ENCODE measurements at regions not wholly inside any gene's neighbourhood (a gene's known extent, or its start where the extent isn't known, plus 50 kb on each side); places are given as distances from the start of the nearest gene placed in this dataset.

DNA sequence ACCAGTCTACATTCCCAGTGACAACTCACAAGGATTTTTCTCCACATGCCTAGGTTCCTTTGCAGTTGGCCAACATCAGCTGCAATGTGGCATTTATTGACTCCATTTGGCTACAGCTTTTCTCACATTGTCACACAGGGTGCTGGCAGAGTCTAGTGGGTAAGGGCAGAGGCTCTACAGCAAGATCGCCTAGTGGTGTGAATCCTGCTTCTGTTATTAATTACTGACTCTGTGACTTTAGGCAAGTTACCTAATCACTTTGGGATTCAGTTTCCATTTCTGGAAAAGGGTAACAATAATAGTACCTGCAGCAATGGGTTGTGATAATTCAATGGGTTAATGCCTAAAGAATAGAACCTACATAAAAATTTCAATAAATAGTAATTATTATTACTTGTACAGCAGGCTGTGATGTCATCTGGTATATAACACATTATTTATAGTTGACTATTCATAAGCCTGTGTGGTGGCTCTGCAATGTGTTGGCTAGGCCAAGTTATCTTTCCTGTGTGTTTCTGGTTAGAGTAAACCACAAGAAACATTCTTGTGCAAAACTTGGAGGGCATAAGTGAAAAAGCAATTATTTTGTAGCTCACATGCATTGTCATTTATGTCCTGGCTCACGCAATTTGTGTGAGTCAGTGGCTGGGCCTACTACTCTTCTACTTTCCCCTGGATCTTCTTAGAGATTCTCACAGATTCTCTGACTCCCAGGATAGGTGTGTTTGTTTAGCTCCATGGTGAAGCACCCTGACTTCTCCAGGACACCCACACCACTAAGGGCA lies 59.5 kb downstream of the PTGS2 start:
- peak; percentile 36 for DNase-seq

DNA sequence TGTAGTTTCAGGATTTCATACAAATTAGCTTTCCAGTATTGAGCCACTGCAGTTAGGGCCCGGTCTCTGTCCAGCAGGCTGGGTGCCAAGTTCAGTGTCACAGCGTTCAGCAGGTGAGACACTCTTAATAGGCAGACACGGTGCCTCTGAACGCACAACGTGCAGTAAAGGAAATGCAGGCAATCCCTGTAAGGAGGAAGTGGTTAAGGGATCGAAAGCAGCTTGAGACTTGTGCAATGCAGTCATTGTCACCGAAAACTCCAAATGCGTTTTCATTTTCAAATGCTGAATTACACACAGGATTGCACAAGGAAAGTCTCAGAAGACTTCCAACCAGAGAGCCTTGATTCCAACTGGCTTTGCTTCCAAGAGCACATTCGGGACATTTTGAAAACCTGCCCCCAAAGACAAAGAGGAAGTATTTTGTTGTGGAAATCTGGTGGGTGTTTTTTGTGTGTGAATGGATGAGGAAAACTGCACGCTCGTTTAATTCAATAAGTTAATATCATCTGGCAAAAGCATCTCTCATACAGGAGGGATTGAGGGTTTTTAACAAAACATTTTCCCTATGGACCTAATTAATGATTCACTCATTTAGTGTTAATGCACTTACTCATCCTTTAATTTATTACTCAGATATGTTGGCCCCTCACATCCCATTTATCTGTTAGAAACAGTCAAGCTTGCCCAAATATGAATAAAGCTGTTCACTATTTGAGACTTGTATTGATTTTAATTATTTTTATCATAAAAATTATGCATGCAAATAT lies 61.6 kb downstream of the PTGS2 start:
- DNase-seq = peak; percentile 39

DNA sequence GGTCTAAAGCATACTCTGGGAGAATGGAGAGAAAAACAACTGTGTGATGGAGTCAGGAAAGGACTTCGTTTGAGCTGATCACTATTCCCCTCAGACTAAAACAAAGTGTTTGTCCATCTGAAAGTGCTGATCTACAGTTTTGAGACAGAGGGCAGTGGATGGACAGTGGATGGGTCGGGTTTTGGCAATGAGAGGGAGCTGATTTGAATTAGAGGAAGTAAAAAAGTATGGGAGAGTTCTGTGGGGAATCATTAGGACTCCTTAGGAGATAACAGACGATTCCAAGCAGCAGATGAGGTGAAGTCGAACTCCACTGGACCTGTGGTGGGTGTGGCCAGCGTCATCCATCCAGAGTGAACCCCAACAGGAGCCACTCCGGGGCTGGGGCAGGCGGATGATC lies 62.3 kb downstream of the PTGS2 start:
- DNase-seq = no peak

DNA sequence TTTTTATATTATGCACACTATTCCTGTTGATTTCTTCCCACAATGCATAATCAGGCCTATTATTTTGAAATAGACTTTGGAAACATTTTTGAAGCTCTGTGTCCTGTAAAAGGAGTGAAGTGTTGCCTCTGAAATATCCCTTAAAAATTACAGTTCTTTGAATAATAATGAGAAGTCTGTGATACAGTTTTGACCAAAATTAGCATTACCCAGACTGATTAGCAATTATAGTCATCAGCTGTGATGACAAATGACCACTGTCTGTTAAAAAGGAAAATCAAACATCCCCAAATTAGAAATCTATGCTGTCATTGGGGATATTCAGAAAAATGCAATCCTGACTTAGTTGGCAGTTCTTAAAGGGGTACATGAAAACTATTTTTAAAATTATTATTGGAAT lies 63.7 kb downstream of the PTGS2 start:
- no peak for DNase-seq

DNA sequence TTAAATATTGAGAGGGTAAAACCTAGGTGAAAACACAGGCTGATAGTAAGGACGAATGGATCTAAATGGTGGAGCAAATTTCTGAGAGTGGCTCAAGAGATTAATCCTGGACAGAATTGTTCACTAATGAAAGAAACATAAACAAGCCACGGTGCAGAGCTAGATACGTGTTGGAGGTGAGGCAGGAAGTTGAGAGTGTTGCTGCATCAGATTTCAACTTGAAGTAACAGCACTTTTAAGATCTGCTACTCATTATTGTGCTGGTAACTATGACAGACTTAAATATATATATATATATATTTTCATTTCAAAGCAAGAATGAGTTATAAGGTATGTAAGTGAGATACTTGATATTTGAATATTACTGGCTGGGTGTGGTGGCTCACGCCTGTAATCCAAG lies 64.9 kb downstream of the PTGS2 start:
- DNase-seq = no peak

DNA sequence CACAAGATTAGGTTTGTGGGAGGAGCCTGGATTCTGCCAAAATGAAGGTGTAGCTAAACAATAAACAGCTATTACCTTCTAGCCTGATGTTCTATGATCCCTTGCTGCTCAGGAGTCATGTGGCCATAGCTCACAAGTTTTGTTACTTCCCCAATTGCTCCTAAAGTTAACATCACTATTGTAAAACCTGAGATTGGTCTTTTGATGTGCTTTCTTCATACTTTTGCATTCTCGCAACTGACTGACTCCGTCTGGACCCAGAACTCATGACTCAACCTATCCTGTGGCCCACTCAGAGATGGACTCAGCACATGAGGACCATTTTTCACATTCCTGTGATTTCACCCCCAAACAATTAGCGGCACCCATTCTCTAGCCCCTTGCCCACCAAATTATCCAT lies 69.1 kb downstream of the PTGS2 start:
- DNase-seq = no peak

DNA sequence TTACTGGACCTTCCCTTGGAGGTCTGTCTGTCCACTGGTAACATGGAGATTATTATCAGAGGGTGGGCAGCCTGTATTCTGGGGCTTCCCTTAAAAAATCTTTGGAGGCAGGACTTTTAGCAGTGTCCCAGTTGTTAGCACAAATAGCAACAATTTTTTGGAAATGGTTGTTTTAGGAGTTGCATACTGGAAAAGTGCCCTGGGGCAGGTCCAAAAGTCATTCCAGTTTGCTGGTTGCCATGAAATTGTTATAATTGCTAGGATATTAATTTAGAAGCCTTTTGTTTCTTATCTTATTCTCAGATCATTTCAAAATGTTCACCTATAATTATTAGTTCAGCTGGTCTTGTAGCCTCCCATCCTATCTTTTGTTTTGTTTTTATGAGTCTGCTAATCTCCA lies 71.0 kb downstream of the PTGS2 start:
- DNase-seq = no peak

DNA sequence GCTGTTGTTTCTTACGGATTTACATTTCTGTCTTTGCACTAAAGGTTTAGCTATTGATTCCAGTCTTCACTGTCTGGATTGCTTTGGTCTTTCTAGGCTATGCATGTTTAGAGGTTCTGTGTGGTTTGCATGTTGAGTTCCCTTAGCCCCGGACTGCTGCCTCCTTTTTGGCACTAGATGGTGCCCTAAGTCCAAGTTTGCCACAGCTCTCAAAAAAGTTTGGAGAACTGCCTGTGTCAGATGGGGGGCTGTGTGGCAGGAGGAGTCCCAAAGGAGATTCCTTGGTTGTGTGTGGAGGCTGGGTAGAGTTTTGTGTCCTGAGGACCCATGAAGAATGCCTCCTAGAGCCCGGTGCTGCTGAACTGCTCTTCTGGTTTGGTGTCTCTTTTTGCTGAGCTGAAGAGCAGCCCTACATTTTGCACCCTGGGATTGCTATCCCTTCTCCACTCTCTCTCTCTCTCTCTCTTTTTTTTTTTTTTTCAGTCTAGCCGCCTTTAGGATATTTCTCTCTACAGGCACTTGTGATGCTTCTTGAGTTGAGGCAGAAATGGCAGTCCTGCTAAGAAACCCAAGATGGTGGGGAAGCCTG lies 74.4 kb downstream of the PTGS2 start:
- DNase-seq = no peak

DNA sequence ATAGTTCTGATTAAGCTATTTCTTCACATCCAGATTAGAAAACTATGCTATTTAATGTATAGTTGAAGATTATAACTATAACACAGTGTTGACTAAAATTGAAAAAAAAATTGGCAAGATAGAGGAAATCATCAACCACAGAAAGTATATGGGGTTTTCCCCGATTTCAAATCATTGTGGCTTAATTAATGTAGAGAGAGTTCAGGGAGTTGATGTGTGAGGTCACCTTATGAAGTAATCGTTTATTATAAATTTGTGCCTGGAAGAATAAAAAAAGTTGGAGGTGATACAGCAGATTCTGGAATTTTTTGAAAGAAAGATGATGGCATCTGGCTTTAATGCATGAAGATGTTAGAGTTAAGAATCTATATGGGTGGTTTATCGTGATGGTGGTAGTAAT lies 84.3 kb downstream of the PTGS2 start:
- DNase-seq = no peak

DNA sequence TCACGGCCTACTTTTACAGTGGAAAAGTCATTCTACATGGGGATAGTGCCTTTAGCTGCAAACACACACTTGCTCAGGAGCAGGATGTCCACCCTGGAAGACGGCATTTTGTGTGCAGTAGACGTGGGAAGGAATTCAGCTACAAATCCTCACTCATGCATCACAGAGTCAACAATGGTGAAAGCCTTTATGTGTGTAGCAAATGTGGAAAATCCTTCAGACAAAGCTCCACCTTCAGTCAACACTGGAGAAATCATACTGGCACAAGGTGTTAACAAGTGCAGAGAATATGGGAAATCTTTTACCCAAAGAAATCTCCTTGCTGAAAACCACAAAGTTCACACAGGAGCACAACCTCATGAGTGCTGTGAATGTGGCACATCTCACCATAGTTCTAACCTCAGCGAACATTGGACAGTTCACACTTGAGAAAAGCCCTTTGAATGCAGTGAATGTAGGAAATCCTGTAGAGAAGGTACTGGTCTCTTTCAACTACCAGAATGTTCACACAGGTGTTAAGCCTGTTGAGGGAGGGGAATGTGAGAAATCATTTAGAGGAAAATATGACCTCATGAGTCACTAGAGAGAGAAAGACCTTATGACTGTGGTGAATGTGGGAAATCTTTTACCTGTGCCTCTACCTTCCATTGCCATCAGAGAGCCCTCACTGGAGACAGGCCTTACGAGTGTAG lies 101.8 kb downstream of the PTGS2 start:
- DNase-seq = no peak

DNA sequence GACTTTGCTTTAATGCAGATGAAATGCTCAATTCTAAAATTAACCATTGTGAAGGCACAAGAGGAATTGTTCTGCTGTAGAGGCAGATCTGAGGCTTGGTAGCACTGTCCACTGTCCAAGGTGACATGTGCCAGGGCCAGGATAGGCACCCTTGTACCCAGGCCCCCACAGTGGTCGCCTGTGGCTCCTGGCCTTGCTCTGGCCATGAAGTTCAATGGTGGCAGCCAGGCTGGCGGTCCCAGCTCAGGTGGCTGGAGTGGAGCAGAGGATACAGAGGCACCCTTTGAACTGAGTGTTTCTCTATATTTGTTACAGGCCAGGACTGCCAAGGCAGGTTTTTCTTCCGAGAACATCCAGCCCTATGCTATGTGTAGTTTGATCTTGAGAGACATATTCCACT lies 102.6 kb downstream of the PTGS2 start:
- DNase-seq = no peak

DNA sequence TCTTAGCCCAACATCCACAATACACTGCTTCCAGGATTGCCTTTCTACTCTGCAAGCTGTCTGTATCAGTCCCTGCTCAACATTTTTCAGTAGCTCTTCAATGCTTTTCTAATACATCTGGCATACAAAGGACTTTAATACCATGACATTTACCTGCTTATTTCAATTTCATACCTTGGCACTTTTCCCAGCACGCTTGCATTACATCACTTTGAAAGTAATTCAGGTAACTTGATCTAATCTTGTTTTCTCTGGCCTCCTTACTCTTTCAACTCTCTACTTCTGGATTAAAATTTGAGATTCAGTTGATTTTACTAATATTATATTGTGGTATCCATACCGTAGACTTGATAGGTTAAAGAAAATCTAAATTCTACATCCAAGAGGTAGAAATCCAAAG lies 103.0 kb downstream of the PTGS2 start:
- DNase-seq = no peak

DNA sequence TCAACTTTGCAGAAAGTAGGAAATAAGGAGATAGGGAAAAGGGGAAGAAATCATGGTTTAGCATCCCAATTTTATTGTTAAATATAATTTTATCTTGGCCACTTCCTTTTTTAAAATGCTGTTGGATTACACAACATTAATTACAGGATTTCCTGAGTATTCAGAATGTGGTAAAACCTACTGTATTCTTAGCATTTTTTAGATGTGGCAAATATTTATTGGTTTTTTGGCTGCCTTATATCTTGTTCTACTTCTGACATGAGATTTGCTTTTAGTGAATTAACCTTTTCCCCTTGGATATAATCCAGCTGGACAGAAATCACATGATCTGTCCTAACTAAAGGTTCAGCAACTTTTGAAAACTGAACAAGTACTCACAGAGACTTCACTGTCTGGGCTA lies 104.9 kb downstream of the PTGS2 start:
- no peak for DNase-seq

DNA sequence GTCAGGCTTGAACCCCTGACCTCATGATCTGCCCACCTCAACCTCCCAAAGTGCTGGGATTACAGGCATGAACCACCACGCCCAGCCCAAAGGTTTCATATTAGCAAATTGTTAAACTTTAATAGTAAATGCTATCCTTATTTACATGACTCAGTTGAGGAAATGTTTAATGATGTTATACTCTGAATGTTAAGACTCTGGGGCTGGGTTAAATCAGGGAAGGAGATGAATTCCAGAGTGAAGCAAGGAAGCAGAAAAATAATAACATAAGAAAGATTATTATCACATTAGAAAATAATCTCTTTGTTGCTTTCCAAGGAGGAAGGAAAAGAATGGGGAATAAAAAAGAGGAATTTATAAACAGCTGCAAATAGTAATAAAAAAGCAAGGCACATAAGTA lies 105.3 kb downstream of the PTGS2 start:
- no peak for DNase-seq

DNA sequence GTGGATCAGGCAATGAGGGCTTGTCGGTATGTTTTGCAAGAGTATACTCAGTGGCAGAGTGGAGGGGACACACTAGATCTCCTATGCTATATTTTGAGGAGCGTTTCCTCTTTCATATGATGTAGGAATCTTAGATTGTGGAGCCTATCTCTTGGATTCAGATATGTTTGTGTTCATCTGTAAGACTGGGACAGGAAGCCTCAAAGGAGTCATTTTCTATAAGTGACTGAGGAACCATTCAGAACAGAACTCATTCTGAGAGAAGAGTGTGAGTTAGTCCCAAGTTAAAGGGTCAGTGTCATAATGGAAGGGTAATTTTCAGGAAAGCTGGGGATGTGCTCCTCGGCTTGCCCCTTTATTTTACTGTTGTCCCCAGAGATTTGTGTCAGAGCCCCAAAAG lies 107.7 kb downstream of the PTGS2 start:
- no peak for DNase-seq

DNA sequence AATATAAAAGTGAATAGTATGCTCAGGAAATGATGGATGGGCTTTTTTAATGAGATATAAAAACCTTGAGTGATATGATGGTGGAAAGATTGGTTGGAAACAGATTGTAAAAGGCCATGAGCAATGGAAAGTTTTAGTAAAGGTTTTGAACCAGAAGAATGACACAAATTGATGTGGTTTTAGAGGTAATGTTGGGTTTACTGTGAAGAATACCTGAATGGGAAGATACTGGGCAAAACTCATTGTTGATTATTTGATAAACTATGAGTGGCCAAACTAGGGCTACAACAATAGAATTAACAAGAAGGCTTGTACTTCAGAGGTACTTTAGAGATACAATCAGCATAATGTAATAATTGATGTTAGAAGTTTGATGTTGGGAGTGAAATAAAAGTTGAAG lies 108.5 kb downstream of the PTGS2 start:
- DNase-seq = no peak

DNA sequence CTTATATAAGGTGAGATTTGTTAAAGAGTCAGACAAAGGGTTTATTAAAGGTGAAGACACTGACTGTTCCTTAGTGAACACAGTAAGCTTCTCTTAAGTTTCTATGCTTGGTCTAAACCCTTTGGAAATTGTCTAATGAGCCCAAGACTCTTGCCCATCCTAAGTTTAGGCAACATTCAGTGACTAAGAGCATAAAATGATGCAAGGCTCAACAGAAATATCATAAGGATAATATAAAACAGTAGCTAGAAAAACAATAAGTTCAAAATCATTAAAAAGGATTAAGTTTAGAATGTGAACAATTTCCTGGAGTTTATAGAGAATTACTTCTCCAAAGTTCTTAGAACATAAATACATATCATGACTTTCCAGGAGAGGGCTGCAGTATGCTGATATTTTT lies 108.9 kb upstream of the PDC start:
- DNase-seq = no peak

DNA sequence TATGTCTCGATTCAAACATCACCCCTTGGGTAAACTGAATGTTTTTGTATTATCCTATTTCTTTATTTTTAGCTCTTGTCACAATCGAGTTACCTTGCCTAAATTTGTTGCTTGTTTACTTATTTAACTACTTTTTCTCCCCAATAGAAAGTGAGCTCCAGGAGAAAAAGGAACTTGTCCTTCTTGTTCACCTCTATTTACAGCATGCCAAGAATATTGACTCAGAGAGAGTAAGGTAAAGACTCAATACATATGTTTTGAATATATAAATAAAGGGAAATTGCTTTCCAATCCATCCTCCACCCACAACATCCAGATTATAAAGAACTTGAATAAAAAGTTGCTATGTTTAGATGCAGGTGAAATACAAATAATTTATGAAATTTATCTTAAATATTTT lies 107.3 kb upstream of the PDC start:
- DNase-seq = no peak

DNA sequence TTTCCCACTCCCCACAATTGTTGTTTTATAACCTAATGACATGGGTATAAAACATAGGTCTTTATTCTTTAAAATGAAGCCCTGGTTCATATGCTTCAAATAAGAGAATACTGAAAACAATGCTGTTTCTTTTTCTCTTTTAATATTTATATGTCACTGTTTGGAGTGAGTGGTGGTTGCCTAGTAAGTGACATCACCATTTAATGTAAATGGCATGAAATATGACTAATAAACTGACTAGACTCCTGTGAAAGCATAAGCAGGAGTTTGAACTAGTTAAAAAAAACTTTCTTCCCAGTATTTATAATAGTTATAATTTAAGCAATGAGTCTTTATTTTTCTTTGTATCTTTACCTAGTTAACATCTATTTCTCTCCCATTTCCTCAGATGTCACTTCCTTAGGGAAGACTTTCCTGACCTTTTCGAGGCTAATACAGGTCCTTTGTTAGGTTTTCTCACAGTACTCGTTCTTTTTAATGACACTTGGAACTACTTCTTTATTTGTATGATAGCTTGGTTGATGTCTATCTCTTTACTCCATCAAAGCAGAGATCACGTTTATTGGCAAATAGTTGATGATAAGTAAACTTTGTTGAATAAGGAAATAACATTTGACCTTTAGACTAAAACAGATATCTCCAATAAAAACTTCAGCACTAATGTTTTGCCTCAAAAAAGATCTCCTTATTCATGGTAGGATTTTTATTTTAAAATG lies 105.4 kb upstream of the PDC start:
- no peak for DNase-seq

DNA sequence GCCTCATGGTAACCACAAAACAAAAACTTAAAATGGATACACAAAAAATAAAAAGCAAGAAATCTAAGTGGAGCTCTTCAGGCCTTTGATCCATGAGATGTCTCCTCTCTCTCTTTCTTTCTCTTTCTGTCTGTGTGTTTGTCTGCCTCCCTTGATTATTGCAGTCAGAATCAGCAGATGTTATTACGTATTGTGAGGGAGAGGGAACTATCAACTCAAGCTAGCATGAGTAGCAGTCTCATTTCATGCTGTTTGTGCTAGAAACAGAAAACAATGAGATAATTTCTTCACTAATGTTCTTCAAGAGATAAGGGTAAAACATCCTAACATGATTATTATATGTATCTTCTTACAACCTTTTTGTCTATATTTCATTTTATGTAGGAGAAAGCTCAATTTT lies 103.7 kb upstream of the PDC start:
- no peak for DNase-seq

DNA sequence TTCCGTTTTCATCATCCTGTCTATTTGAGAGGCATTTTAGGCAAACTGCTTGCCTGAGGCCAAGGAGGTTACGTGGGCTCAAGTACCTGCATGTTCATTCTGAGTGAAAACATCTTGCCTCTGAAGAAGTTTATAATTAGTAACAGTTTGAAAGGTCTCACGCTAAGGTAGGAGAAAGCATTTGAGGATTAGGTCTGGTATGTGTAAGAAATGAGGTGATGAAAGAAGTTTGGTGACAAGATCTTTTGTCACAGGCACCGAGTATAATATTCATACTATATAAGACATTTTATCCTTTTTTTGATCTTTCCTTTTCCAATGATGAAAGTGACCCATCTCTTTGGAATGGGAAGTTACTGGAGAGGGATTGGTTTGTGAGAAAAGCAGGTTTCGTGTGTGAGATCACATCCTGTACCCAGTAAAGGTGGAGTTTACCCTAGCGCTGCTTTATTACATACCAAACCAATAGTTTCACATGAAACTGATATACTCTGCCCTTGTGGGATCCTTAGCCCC lies 98.7 kb upstream of the PDC start:
- DNase-seq = no peak

DNA sequence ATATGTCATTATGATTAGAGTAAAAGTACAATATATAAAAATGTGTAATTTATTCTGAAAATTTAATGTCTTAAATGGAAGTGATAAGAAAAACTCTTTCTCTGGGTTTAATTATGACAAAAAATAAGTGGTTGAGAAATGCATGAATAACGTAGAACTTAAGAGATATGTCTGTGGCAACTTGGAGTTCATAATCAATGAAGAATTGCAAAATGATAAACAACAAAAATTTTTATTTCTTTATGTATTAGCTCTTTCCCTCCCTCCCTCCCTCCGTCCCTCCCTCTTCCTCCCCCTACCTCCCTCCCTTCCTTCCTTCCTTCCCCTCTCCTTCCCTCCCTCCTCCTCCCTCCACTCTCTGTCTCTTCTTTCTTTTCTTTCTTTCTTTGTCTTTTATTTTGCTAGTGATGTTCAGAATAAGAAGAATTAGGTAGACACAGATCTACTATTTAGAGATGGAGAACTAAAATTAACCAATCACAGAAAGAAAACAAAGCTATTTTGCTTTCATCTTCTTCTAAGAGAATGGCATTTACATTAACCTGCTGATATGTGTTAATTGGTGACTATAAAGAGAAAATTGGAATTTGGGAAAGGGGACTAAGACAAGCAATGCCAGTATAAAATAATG lies 96.3 kb upstream of the PDC start:
- no peak for DNase-seq

Data from KG1 (cell line).